Upper lobe of left lung (tissue), 6 donors: ENCODE measurements at regions not wholly inside any gene's neighbourhood (a gene's known extent, or its start where the extent isn't known, plus 50 kb on each side); places are given as distances from the start of the nearest gene placed in this dataset.

Experiments used
- ATAC-seq, 2 donors: fragments of 200-7000 bp; cut with Tn5 transposase; one replicate each; pipeline ENCODE4 v1.9.1; 2022; ENCODE audit warnings: mild to moderate bottlenecking in 2 of 2, moderate library complexity in 2 of 2; ENCODE audit not compliant: low FRiP score in 2 of 2
- DNase-seq, 2 donors: peaks; one replicate each; pipeline ENCODE4 v3.0.0-alpha.2; 2019 to 2020
- H3K27ac ChIP-seq, 4 donors: fragments of 200-600 bp; sonication (generic); one replicate each; pipeline ENCODE4 v1.5.1; 2016 to 2019
- H3K27me3 ChIP-seq, 4 donors: fragments of 200-600 bp; sonication (generic); one replicate each; pipeline ENCODE4 v1.5.1; 2017 to 2019
- H3K36me3 ChIP-seq, 4 donors: fragments of 200-600 bp; sonication (generic); one replicate each; pipeline ENCODE4 v1.5.1; 2016 to 2019
- H3K4me1 ChIP-seq, 4 donors: fragments of 200-600 bp; sonication (generic); one replicate each; pipeline ENCODE4 v1.5.1; 2018 to 2019
- H3K4me3 ChIP-seq, 4 donors: fragments of 200-600 bp; sonication (generic); one replicate each; pipeline ENCODE4 v1.5.1; 2017 to 2019; ENCODE audit warnings: mild to moderate bottlenecking in 2 of 4, moderate library complexity in 1 of 4
- H3K9me3 ChIP-seq, 4 donors: fragments of 200-600 bp; sonication (generic); one replicate each; pipeline ENCODE4 v1.5.1; 2018 to 2019
- EP300 ChIP-seq, 4 donors: sonication (generic); formaldehyde crosslinking; IDR thresholded peaks; one replicate each; pipeline ENCODE4 v1.5.1; 2017; ENCODE audit warnings: antibody characterized with exemption in 4 of 4, control low read depth in 2 of 4
- POLR2A ChIP-seq, 4 donors: fragments of 450-650 bp; IDR thresholded peaks; one replicate each; pipeline ENCODE4 v1.5.1; 2016 to 2017; ENCODE audit warnings: antibody characterized with exemption in 4 of 4, mild to moderate bottlenecking in 2 of 4
- POLR2AphosphoS5 ChIP-seq, 2 donors: sonication (generic); formaldehyde crosslinking; IDR thresholded peaks; one replicate each; pipeline ENCODE4 v1.5.1; 2017; ENCODE audit warnings: antibody characterized with exemption in 2 of 2
- WGBS, 2 donors: methylation state at CpG; one replicate each; pipeline ENCODE4 v1.1.5; 2017 to 2018; 5-methylcytosine and 5-hydroxymethylcytosine counted together
- TF ChIP-seq, protein P1 (sequence below), 6 experiments: fragments of 450-650 bp in 4 of 6; fragments of 200-600 bp in 2 of 6; sonication (generic) in 2 of 6; IDR thresholded peaks; one replicate each; pipeline ENCODE4 v1.5.1; 2016 to 2019; ENCODE audit warnings: antibody characterized with exemption in 6 of 6
- donor health status: DM: no; HTN: no; CAD: no; lungs with moderate emphysema.
- donor health status: DM: no; HTN: yes; CAD: no; lungs with severe emphysema.

DNA sequence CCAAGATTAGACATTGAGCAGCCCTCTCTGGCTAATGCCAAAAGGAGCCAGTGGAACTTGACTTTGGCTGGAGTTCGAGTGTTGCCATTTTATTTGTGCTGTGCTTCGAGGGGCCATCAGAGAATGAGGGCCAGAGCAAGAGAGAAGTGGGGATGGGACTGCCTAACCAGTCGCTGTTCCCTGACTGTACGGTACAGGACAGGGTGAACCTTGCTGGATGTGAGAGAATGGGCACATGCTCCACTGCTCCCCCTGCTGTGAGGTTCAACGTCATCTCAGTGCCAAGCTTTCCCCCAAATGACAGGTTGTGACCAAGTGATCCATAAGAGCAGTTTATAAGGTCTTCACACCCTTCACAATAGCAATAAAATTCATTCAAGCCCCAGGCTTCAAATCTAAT lies 55.1 kb upstream of the BCL11B start:
- H3K27me3 ChIP-seq: no peaks in the 10 kb centered on the region
- no peak for ATAC-seq

DNA sequence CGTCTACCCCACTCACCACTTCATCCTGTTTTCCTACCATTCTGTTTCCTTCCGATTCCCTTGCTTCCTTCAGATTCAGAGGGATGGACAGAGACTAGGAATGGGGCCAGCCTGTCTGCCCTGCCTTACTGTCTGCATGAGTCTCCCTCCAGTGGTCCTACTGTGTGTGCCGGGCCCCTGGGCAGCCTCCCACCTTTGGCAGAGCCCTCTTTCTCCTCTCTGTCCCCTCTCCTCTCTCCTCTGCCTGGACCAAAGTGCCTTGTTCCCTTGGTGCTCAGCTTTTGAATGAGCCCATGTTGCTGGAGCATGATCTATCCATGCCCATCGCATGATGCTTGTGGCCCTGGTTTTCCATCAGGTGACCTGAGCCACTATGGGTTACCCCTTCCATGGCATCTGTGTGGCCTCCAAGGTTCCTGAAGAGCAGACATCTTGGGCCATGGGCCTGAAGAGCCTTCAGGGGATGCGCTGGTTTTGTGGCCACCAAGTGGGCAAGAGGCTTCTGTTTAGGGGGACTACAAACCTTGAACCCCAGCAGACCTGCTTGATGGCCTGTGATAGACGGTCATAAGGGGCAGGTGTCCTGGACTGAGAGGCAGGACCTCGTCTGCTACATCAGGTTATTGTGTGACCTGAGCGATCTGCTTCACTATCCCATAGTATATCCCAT lies 54.2 kb upstream of the BCL11B start:
- Histone ChIP-seq H3K36me3 (no peaks in the 10 kb centered on the region), H3K9me3 (no peaks in the 10 kb centered on the region), H3K4me1 (no peaks in the 10 kb centered on the region), H3K27me3 (no peaks in the 10 kb centered on the region), H3K27ac (no peak overlapping the region), H3K4me3 (no peak overlapping the region)
- no peak for TF ChIP-seq POLR2A (IDR thresholded peaks at IDR 0.05)
- TF ChIP-seq EP300 (IDR thresholded peaks at IDR 0.05): no peak
- no peak for TF ChIP-seq POLR2AphosphoS5 (IDR thresholded peaks at IDR 0.05)
- TF ChIP-seq, protein P1, sequence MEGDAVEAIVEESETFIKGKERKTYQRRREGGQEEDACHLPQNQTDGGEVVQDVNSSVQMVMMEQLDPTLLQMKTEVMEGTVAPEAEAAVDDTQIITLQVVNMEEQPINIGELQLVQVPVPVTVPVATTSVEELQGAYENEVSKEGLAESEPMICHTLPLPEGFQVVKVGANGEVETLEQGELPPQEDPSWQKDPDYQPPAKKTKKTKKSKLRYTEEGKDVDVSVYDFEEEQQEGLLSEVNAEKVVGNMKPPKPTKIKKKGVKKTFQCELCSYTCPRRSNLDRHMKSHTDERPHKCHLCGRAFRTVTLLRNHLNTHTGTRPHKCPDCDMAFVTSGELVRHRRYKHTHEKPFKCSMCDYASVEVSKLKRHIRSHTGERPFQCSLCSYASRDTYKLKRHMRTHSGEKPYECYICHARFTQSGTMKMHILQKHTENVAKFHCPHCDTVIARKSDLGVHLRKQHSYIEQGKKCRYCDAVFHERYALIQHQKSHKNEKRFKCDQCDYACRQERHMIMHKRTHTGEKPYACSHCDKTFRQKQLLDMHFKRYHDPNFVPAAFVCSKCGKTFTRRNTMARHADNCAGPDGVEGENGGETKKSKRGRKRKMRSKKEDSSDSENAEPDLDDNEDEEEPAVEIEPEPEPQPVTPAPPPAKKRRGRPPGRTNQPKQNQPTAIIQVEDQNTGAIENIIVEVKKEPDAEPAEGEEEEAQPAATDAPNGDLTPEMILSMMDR (IDR thresholded peaks at IDR 0.05): no peak
- WGBS, 2 donors: 83 to 94% methylated on average over 7 to 8 of the region's 8 CpGs
- DNase-seq: no peak
- no peak for ATAC-seq

More for the DNA sequence above, 55.1 kb upstream of the BCL11B start:
- no peaks in the 10 kb centered on the region for H3K36me3 ChIP-seq
- 87% methylated on average over 2 to 5 of the region's 5 CpGs for WGBS, 2 donors
- no peak overlapping the region for H3K27ac ChIP-seq
- no peaks in the 10 kb centered on the region for H3K9me3 ChIP-seq
- no peak for TF ChIP-seq POLR2A (IDR thresholded peaks at IDR 0.05)
- no peak for TF ChIP-seq EP300 (IDR thresholded peaks at IDR 0.05)
- TF ChIP-seq POLR2AphosphoS5 (IDR thresholded peaks at IDR 0.05): no peak
- TF ChIP-seq, protein P1 (IDR thresholded peaks at IDR 0.05): no peak
- H3K4me1 ChIP-seq: no peaks in the 10 kb centered on the region
- no peak overlapping the region for H3K4me3 ChIP-seq
- no peak for DNase-seq

DNA sequence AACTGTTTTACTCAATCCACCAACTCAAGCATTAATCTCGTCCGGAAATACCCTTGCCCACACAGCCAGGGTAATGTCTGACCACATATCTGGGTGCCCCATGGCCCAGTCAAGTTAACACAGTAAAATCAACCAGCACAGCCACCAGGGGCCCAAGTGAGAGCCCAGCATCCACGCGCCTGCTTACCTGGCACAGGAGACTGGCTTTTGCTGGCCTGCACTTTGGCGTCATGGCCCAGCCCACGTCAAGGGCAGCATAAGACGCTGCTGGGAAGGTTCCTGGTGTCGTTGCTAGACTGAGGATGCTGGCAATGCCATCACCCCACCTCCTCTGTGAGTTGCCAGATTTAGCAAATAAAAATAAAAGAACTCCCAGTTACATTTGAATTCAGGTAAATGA lies 53.6 kb upstream of the BCL11B start:
- no peak for DNase-seq
- no peak for ATAC-seq
- H3K27ac ChIP-seq: no peak overlapping the region
- no peaks in the 10 kb centered on the region for H3K9me3 ChIP-seq
- H3K4me1 ChIP-seq: no peaks in the 10 kb centered on the region
- no peak overlapping the region for H3K4me3 ChIP-seq
- H3K36me3 ChIP-seq: no peaks in the 10 kb centered on the region
- WGBS, 2 donors: 93 to 94% methylated on average over 6 to 8 of the region's 8 CpGs
- TF ChIP-seq, protein P1 (IDR thresholded peaks at IDR 0.05): no peak
- TF ChIP-seq POLR2A (IDR thresholded peaks at IDR 0.05) (no peak), POLR2AphosphoS5 (IDR thresholded peaks at IDR 0.05) (no peak), EP300 (IDR thresholded peaks at IDR 0.05) (no peak)
- H3K27me3 ChIP-seq: no peaks in the 10 kb centered on the region

DNA sequence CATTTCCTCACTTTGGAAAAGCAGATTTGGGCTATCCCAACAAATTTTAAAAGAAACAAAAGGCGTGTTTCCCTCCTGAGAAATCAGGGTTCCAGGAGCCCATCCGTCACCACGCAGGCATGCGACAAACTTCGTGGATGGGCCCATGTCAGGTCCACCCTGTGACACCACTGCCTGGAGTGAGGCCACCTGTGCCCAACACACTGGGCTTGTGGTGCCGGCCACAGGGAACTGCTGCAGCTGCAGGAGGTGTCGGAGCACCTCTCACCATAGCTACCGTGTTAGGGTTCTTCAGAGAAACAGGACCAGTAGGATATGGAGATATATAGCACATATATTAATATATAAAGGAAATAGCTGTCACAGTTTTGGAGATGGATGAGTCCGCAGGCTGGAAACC lies 53.0 kb upstream of the BCL11B start:
- Histone ChIP-seq H3K27ac (no peak overlapping the region), H3K27me3 (no peaks in the 10 kb centered on the region), H3K4me3 (no peak overlapping the region), H3K9me3 (no peaks in the 10 kb centered on the region), H3K4me1 (no peaks in the 10 kb centered on the region), H3K36me3 (no peaks in the 10 kb centered on the region)
- TF ChIP-seq POLR2AphosphoS5 (IDR thresholded peaks at IDR 0.05): no peak
- TF ChIP-seq, protein P1 (IDR thresholded peaks at IDR 0.05): no peak
- no peak for TF ChIP-seq POLR2A (IDR thresholded peaks at IDR 0.05)
- TF ChIP-seq EP300 (IDR thresholded peaks at IDR 0.05): no peak
- ATAC-seq (no peak), DNase-seq (no peak)
- 78 to 83% methylated on average over 9 of the region's 9 CpGs for WGBS, 2 donors

DNA sequence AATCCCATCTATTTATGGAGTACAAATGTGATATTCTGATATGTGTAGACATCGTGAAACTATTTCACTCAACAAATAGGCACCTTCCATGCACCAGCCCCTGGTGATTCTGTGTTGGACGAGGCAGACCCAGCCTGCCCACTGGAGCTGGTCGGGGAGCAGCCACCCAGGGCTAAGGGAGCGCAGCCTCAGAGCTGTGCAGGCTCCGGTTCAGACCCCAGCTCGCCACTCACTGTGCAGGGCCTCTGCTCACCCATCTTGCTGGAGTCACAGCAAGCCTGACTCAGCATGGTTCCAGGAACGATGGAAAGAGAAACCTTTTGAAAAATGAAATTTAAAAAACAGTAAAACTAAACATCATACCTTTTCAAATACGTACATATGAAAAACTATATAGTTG lies 52.3 kb upstream of the BCL11B start:
- Histone ChIP-seq H3K4me3 (no peak overlapping the region), H3K36me3 (no peaks in the 10 kb centered on the region), H3K9me3 (no peaks in the 10 kb centered on the region), H3K4me1 (no peaks in the 10 kb centered on the region), H3K27ac (no peak overlapping the region), H3K27me3 (no peaks in the 10 kb centered on the region)
- 77 to 85% methylated on average over 8 of the region's 8 CpGs for WGBS, 2 donors
- TF ChIP-seq, protein P1 (IDR thresholded peaks at IDR 0.05): no peak
- no peak for TF ChIP-seq POLR2AphosphoS5 (IDR thresholded peaks at IDR 0.05)
- TF ChIP-seq EP300 (IDR thresholded peaks at IDR 0.05): no peak
- no peak for TF ChIP-seq POLR2A (IDR thresholded peaks at IDR 0.05)
- ATAC-seq (no peak), DNase-seq (no peak)
